ENCODE measurements at regions not wholly inside any gene's neighbourhood (a gene's known extent, or its start where the extent isn't known, plus 50 kb on each side); places are given as distances from the start of the nearest gene placed in this dataset.

DNA sequence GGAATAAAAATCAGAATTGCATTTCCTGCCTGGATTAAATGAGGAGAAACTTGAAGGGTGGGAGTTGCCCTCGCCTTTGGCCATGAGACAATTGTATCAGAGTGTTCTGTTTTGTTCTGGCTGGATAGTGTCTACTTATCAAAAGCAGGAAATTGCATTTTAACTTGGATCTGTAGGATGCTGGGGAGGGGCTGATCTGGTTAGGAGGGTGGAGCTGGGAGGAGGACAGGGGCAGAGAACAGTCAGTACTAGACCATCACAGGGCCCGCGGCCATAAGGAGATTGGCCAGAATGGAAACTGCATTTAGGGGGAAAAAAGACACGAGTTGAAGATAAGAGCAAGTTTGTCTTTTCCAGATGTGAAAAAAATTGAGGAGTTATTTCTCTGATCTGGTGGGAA, 199.1 kb upstream of the POU3F3 start (continued):
- TF ChIP-seq, protein P1, sequence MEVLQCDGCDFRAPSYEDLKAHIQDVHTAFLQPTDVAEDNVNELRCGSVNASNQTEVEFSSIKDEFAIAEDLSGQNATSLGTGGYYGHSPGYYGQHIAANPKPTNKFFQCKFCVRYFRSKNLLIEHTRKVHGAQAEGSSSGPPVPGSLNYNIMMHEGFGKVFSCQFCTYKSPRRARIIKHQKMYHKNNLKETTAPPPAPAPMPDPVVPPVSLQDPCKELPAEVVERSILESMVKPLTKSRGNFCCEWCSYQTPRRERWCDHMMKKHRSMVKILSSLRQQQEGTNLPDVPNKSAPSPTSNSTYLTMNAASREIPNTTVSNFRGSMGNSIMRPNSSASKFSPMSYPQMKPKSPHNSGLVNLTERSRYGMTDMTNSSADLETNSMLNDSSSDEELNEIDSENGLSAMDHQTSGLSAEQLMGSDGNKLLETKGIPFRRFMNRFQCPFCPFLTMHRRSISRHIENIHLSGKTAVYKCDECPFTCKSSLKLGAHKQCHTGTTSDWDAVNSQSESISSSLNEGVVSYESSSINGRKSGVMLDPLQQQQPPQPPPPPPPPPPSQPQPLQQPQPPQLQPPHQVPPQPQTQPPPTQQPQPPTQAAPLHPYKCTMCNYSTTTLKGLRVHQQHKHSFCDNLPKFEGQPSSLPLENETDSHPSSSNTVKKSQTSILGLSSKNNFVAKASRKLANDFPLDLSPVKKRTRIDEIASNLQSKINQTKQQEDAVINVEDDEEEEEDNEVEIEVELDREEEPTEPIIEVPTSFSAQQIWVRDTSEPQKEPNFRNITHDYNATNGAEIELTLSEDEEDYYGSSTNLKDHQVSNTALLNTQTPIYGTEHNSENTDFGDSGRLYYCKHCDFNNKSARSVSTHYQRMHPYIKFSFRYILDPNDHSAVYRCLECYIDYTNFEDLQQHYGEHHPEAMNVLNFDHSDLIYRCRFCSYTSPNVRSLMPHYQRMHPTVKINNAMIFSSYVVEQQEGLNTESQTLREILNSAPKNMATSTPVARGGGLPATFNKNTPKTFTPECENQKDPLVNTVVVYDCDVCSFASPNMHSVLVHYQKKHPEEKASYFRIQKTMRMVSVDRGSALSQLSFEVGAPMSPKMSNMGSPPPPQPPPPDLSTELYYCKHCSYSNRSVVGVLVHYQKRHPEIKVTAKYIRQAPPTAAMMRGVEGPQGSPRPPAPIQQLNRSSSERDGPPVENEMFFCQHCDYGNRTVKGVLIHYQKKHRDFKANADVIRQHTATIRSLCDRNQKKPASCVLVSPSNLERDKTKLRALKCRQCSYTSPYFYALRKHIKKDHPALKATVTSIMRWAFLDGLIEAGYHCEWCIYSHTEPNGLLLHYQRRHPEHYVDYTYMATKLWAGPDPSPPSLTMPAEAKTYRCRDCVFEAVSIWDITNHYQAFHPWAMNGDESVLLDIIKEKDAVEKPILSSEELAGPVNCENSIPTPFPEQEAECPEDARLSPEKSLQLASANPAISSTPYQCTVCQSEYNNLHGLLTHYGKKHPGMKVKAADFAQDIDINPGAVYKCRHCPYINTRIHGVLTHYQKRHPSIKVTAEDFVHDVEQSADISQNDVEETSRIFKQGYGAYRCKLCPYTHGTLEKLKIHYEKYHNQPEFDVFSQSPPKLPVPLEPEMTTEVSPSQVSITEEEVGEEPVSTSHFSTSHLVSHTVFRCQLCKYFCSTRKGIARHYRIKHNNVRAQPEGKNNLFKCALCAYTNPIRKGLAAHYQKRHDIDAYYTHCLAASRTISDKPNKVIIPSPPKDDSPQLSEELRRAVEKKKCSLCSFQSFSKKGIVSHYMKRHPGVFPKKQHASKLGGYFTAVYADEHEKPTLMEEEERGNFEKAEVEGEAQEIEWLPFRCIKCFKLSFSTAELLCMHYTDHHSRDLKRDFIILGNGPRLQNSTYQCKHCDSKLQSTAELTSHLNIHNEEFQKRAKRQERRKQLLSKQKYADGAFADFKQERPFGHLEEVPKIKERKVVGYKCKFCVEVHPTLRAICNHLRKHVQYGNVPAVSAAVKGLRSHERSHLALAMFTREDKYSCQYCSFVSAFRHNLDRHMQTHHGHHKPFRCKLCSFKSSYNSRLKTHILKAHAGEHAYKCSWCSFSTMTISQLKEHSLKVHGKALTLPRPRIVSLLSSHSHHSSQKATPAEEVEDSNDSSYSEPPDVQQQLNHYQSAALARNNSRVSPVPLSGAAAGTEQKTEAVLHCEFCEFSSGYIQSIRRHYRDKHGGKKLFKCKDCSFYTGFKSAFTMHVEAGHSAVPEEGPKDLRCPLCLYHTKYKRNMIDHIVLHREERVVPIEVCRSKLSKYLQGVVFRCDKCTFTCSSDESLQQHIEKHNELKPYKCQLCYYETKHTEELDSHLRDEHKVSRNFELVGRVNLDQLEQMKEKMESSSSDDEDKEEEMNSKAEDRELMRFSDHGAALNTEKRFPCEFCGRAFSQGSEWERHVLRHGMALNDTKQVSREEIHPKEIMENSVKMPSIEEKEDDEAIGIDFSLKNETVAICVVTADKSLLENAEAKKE (CRISPR knock-in tag; IDR thresholded peaks at IDR 0.05), result no peak
- TF ChIP-seq POLR2AphosphoS5 (IDR thresholded peaks at IDR 0.05; ENCODE audit: low read depth) (no peak), CREB1 (CRISPR knock-in tag; IDR thresholded peaks at IDR 0.05; ENCODE audit: low read depth) (no peak), STAT1 (IDR thresholded peaks at IDR 0.05; ENCODE audit: unreplicated experiment) (no peak), ZNF331 (CRISPR knock-in tag; IDR thresholded peaks at IDR 0.05; ENCODE audit: low read depth) (no peak), JUNB (IDR thresholded peaks at IDR 0.05; ENCODE audit: unreplicated experiment) (no peak)
- TF ChIP-seq, protein P2, sequence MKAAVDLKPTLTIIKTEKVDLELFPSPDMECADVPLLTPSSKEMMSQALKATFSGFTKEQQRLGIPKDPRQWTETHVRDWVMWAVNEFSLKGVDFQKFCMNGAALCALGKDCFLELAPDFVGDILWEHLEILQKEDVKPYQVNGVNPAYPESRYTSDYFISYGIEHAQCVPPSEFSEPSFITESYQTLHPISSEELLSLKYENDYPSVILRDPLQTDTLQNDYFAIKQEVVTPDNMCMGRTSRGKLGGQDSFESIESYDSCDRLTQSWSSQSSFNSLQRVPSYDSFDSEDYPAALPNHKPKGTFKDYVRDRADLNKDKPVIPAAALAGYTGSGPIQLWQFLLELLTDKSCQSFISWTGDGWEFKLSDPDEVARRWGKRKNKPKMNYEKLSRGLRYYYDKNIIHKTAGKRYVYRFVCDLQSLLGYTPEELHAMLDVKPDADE (IDR thresholded peaks at IDR 0.05), result no peak

DNA sequence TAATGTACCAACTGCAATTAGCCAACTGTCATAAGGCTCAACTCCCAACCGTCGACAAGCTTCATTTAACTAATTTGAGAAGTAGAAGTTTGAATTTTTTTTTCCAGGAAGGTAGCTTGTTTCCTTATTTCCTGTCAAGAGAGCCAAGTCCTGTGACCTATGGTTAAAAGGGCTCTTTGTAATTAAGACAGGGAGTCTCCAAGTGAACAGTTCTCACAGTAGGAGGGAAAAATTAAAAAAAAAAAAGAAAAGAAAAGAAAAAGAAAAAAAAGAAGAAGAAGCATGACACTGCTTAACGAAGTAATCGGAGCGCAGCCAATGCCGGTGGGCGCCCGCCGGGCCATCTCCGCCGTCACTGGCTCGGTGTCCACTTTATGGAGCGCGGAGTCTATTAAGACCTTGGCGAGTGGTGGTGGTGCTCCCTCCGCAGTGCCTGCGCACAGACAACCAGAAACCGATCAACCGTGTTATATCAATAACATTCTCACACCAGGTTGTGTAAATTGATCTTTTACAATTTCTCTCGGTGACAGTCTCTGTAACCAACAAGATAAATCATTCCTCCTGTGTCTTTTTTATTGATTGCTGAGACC, 197.2 kb upstream of the POU3F3 start:
- Histone ChIP-seq H3K79me2 (replicated peaks; ENCODE audit: insufficient read depth) (no peaks in the 10 kb centered on the region), H2AFZ (no peak overlapping the region), H3K4me3 (peak overlapping the region; percentile 35), H3K36me3 (ENCODE audit: insufficient read depth) (no peaks in the 10 kb centered on the region), H3K27ac (ENCODE audit: low read depth) (no peak overlapping the region), H3K27me3 (ENCODE audit: insufficient read depth) (peaks cover 49% of the 10 kb centered on the region), H3K9me2 (ENCODE audit: insufficient read depth) (no peaks in the 10 kb centered on the region), H3K4me2 (peak overlapping the region; percentile 83), H3K4me1 (ENCODE audit: insufficient read depth) (peaks cover 36% of the 10 kb centered on the region), H3F3A (replicated peaks; ENCODE audit: low read depth) (no peaks in the 10 kb centered on the region), H4K20me1 (replicated peaks; ENCODE audit: insufficient read depth) (no peaks in the 10 kb centered on the region)
- H3K4me3 Mint-ChIP-seq, result peak overlapping the region; percentile 59
- H3K36me3 Mint-ChIP-seq (ENCODE audit: low read depth), result no peaks in the 10 kb centered on the region
- H3K27ac Mint-ChIP-seq, result no peak overlapping the region
- peak; percentile 7; the same call in 1 of the 3 replicates for ATAC-seq
- peaks cover 30% of the 10 kb centered on the region for H3K27me3 Mint-ChIP-seq (ENCODE audit: insufficient read depth, low read depth, poor library complexity)
- DNase-seq (ENCODE audit: low spot score), result peak; percentile 45
- peaks cover 39% of the 10 kb centered on the region for H3K4me1 Mint-ChIP-seq
- no peaks in the 10 kb centered on the region for H3K9me3 Mint-ChIP-seq
- TF ChIP-seq CREB1 (CRISPR knock-in tag; IDR thresholded peaks at IDR 0.05; ENCODE audit: low read depth) (no peak), ZNF331 (CRISPR knock-in tag; IDR thresholded peaks at IDR 0.05; ENCODE audit: low read depth) (no peak), EZH2 (IDR thresholded peaks at IDR 0.05; ENCODE audit: low read depth, unreplicated experiment) (peak; percentile 13), JUNB (IDR thresholded peaks at IDR 0.05; ENCODE audit: unreplicated experiment) (no peak)
- TF ChIP-seq, protein P1 (CRISPR knock-in tag; IDR thresholded peaks at IDR 0.05), result no peak
